Panc1 (cell line): ENCODE measurements at regions not wholly inside any gene's neighbourhood (a gene's known extent, or its start where the extent isn't known, plus 50 kb on each side); places are given as distances from the start of the nearest gene placed in this dataset.

Experiments
- ATAC-seq: fragments of 200-7000 bp; cut with Tn5 transposase; 2 replicates; pipeline ENCODE4 v1.9.1; 2020; ENCODE audit warnings: mild to moderate bottlenecking, moderate library complexity
- BruUV-seq: library from RNA; stranded (reverse); fragments of 400-500 nt; replicated peaks from 2 replicates; lab custom pipeline; 2021; lab: Mats Ljungman, UMichigan
- CTCF ChIA-PET: fragments of 300-600 bp; sonication (Branson Sonifier 250); formaldehyde crosslinking; loops from one replicate; lab custom pipeline; 2022; ENCODE audit warnings: antibody characterized with exemption; lab: Charles Lee
- POLR2A ChIA-PET: fragments of 300-600 bp; sonication (Branson Sonifier 250); formaldehyde crosslinking; loops from one replicate; lab custom pipeline; 2022; ENCODE audit warnings: antibody characterized with exemption; lab: Charles Lee
- DNase-seq: peaks from one replicate; pipeline ENCODE4 v3.0.0-alpha.2; 2010; ENCODE audit warnings: low read depth, low spot score
- H3K27ac ChIP-seq: 2 replicates; pipeline ENCODE4 v1.5.1; 2011; ENCODE audit warnings: mild to moderate bottlenecking, low read length, inconsistent platforms
- H3K27me3 ChIP-seq: fragments of 200-500 bp; sonication (Bioruptor generic); 2 replicates; pipeline ENCODE4 v1.6.0; 2014; ENCODE audit warnings: low read length, inconsistent platforms; ENCODE audit not compliant: control insufficient read depth, insufficient read depth
- H3K36me3 ChIP-seq: fragments of 200-500 bp; sonication (Bioruptor generic); 2 replicates; pipeline ENCODE4 v1.5.1; 2014; ENCODE audit warnings: inconsistent platforms, mild to moderate bottlenecking, low read length, moderate library complexity; ENCODE audit not compliant: control insufficient read depth, insufficient read depth
- H3K4me1 ChIP-seq: 2 replicates; pipeline ENCODE4 v1.5.1; 2011; ENCODE audit warnings: inconsistent platforms, mild to moderate bottlenecking, low read length, moderate library complexity; ENCODE audit not compliant: control insufficient read depth, insufficient read depth
- H3K4me3 ChIP-seq, 2 experiments: 2 replicates each; pipeline ENCODE4 v1.5.1; 2011 to 2012; ENCODE audit warnings: low read depth in 2 of 2, low read length in 2 of 2, mild to moderate bottlenecking in 2 of 2, inconsistent platforms in 1 of 2, moderate library complexity in 1 of 2
- H3K9me3 ChIP-seq: fragments of 200-500 bp; sonication (Bioruptor generic); 2 replicates; pipeline ENCODE4 v1.5.1; 2014; ENCODE audit warnings: low read depth, mild to moderate bottlenecking, inconsistent platforms, low read length, moderate library complexity; ENCODE audit not compliant: control insufficient read depth, insufficient read depth
- POLR2AphosphoS5 ChIP-seq: IDR thresholded peaks from 2 replicates; pipeline ENCODE4 v1.6.1; 2012; ENCODE audit warnings: mild to moderate bottlenecking, low read depth, low read length, moderate library complexity
- REST ChIP-seq, 2 experiments: IDR thresholded peaks; 2 replicates each; pipeline ENCODE4 v1.6.1; 2011 to 2012; ENCODE audit warnings: low read depth in 2 of 2, control low read depth in 1 of 2, low read length in 1 of 2, mild to moderate bottlenecking in 1 of 2, moderate library complexity in 1 of 2; ENCODE audit not compliant: insufficient read depth in 1 of 2
- SIN3A ChIP-seq: IDR thresholded peaks from 2 replicates; pipeline ENCODE4 v1.6.1; 2012; ENCODE audit warnings: low read depth, mild to moderate bottlenecking, low read length, moderate library complexity, borderline replicate concordance; ENCODE audit not compliant: insufficient read depth
- TCF7L2 ChIP-seq: IDR thresholded peaks from 2 replicates; pipeline ENCODE4 v1.6.1; 2011; ENCODE audit warnings: mild to moderate bottlenecking, low read depth, low read length, inconsistent platforms
- in situ Hi-C: cut with HindIII; loops from 2 replicates; pipeline ENCODE4 v1.10.0; 2016; ENCODE audit warnings: low sequenced_read_pairs, low pct_unique_long_range_greater_than_20kb
- intact Hi-C: fragments of 100-400 bp; cut with micrococcal nuclease; formaldehyde crosslinking; loops from one replicate; pipeline ENCODE4 v1.10.0; 2022; ENCODE audit not compliant: unreplicated experiment
- TF ChIP-seq, protein P1 (sequence below): fragments of 450-650 bp; IDR thresholded peaks from 2 replicates; pipeline ENCODE4 v1.5.1; 2017; ENCODE audit warnings: mild to moderate bottlenecking

DNA sequence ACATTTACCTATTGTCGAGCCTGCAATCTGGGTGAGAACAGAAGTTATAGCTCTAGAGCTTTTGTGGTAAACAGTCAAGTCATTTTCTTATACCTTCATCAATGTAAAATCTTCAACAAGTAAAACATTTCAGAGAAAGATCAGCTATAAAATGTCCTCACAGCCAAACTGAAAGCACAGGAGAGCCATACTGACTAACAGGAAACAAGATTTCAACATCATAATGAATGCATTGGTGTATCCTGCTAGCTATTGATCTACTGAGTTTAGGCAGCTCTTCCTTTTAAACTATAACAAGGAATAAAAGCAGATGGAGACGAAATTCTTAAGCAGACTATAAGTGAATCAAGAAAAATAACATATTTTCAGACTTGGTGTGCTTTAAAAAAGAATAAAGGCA, 1522.9 kb upstream of the WWC1 start:
- BruUV-seq = no TSS peak
- in situ Hi-C loops = no loop called here
- ATAC-seq (no peak), DNase-seq (no peak)
- Histone ChIP-seq H3K36me3 (no peaks in the 10 kb centered on the region), H3K9me3 (no peaks in the 10 kb centered on the region), H3K27me3 (no peaks in the 10 kb centered on the region), H3K27ac (no peak overlapping the region), H3K4me3 (no peak overlapping the region), H3K4me1 (no peaks in the 10 kb centered on the region)
- POLR2A ChIA-PET = no interaction called here
- intact Hi-C loops = no loop called here
- TF ChIP-seq POLR2AphosphoS5 (no peak), TCF7L2 (no peak), REST (IDR thresholded peaks at IDR 0.05; ENCODE audit: insufficient read depth in 1 of 2, low read depth in 2 of 2, low read length in 1 of 2) (no peak), SIN3A (no peak)
- TF ChIP-seq, protein P1, sequence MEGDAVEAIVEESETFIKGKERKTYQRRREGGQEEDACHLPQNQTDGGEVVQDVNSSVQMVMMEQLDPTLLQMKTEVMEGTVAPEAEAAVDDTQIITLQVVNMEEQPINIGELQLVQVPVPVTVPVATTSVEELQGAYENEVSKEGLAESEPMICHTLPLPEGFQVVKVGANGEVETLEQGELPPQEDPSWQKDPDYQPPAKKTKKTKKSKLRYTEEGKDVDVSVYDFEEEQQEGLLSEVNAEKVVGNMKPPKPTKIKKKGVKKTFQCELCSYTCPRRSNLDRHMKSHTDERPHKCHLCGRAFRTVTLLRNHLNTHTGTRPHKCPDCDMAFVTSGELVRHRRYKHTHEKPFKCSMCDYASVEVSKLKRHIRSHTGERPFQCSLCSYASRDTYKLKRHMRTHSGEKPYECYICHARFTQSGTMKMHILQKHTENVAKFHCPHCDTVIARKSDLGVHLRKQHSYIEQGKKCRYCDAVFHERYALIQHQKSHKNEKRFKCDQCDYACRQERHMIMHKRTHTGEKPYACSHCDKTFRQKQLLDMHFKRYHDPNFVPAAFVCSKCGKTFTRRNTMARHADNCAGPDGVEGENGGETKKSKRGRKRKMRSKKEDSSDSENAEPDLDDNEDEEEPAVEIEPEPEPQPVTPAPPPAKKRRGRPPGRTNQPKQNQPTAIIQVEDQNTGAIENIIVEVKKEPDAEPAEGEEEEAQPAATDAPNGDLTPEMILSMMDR = no peak
- CTCF ChIA-PET = no interaction called here

- no peak for DNase-seq
These were observed 1518.7 kb upstream of the WWC1 start for GRCh38 chr5:166772770-166773169.

More at GRCh38 chr5:166772770-166773169, 1518.7 kb upstream of the WWC1 start:
- POLR2A ChIA-PET = no interaction called here
- TF ChIP-seq, protein P1 = no peak
- no peak for TF ChIP-seq POLR2AphosphoS5
- no peak for TF ChIP-seq TCF7L2
- no peak for TF ChIP-seq SIN3A
- TF ChIP-seq REST (IDR thresholded peaks at IDR 0.05; ENCODE audit: insufficient read depth in 1 of 2, low read depth in 2 of 2, low read length in 1 of 2) = no peak
- intact Hi-C loops (no loop called here), in situ Hi-C loops (no loop called here)
- CTCF ChIA-PET = no interaction called here
- H3K27ac ChIP-seq = no peak overlapping the region
- no TSS peak for BruUV-seq
- no peaks in the 10 kb centered on the region for H3K27me3 ChIP-seq
- H3K4me3 ChIP-seq = no peak overlapping the region
- no peaks in the 10 kb centered on the region for H3K4me1 ChIP-seq
- no peaks in the 10 kb centered on the region for H3K36me3 ChIP-seq
- H3K9me3 ChIP-seq = no peaks in the 10 kb centered on the region
- no peak for ATAC-seq
